HG03439 (cell line): ENCODE measurements at regions not wholly inside any gene's neighbourhood (a gene's known extent, or its start where the extent isn't known, plus 50 kb on each side); places are given as distances from the start of the nearest gene placed in this dataset.

Experiments
- ATAC-seq: cut with Tn5 transposase; IDR thresholded peaks from one replicate; pipeline ENCODE4 v1.9.1; 2021; ENCODE audit warnings: mild to moderate bottlenecking, moderate library complexity; ENCODE audit not compliant: unreplicated experiment

DNA sequence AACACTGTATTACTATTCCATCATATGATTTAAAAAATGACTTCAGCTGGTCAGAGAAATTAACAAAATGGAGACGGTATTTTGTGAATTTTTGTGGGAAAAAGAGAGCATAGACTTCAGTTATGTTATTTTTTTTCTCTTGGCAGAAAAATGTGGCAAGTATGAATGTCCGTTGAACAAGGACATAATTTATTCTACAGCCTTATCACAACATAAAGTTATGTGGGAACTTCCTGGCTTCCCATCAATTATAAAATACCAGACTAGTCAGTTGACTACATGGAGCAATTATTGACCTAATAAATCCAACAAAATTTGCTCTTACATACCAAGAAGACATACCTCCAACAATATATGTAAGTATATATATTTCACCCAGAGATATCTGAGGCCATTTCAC, 88.6 kb upstream of the PPP1R3A start:
- ATAC-seq: no peak

DNA sequence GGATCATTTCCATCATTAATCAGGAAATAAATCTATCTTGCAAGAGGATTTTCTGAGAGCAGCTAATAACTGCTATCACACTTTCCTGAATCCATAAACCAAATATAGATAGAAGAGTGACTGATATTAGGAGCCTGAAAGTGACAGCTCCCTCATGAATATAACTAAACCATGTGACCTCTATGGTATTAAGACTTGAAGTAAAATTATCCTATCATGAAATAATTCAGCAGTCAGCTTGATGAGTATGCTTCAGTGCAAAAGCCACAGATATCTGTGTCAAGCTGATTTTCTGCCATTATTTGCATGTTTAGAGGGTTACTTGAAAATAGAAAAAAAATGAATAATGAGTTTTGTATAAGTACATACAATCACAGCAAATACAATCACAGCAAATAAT, 80.1 kb upstream of the PPP1R3A start:
- ATAC-seq: no peak

GRCh38 chr7:113996405-113996804, 77.6 kb upstream of the PPP1R3A start:
- no peak for ATAC-seq

DNA sequence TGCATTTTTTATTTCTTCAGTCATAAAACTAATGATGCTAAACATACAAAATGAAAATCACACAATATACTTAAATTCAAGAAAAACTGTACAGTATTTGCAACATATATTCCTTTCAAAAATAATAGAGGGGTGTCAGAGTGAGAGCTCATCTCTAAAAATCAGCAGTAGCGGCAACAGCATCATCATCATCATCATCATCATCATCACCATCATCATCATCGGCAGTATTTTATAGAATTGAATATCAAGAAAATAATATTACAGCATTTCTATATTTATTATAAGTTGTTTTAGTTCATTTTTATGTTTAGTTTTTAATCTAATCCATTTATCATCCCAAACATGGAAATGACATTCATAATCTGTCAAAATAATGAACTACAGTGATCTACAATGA, 67.4 kb upstream of the PPP1R3A start:
- no peak for ATAC-seq

GRCh38 chr7:113976508-113976907, 57.7 kb upstream of the PPP1R3A start:
- ATAC-seq: no peak

DNA sequence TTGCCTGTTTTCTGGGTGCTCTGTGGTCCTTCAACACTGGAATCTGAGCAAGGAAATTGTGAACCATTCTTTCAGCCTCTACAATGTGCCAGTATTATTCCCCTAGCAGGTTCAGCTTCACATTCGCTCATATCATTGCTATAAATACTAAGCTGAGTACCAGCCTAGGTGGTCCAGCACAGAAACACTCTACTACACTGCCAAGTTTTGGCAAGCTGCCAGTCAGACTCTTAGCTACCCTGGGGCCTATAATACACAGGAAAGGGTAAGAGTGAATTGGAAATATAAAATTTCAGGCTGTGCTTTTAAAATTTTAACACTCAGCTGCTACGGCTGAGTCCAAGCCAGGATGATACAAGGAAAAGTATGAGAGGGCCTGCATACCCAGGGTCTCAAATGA, 49.9 kb upstream of the PPP1R3A start:
- ATAC-seq: no peak
